RPMI7951 (cell line): ENCODE measurements at regions not wholly inside any gene's neighbourhood (a gene's known extent, or its start where the extent isn't known, plus 50 kb on each side); places are given as distances from the start of the nearest gene placed in this dataset.
"Not testable (repeated sequence)": the region's sequence is repeated elsewhere in the genome, so short reads cannot be mapped to it uniquely, and the experiment has no call there.

Experiments used
- DNase-seq: peaks from one replicate; pipeline ENCODE4 v3.0.0-alpha.2; 2012; ENCODE audit warnings: low read depth

DNA sequence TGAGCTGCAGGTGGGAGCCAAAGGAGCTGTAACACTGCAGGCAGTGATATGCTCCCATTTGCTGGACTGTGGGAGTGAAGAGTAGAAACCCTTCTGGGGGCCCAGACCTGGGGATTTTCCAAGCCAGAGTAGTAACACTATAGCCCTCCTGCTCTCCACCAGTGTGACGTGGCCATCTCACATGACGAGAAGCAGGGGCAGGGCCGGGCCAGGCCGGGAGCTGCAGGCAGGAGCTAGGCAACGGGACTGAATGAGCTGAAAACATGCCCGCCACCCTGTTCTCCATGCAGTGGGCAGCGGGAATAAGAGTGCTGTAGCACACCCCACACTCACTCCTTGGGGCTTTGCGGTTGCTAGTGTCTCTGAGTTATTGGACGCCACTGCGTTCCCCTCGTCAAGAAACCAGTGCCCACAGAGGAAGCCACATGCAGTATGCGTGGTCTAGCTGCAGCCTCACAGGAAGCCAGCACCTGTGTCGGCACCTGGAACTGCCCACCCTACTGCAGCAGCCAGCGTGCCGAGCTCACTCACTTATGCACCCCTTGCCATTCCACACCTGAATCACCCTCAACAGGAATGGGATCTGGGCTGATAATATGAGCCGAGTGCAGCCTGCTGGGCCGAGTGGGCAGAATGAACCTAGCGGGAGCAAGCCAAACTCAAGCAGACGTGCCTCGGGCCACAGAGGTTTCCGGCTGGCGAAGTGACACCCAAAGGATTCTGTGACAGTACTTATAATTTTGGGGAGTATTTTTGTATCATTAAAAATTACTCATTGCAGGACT is 1389.6 kb downstream of the KCNT2 start:
- DNase-seq = no peak

DNA sequence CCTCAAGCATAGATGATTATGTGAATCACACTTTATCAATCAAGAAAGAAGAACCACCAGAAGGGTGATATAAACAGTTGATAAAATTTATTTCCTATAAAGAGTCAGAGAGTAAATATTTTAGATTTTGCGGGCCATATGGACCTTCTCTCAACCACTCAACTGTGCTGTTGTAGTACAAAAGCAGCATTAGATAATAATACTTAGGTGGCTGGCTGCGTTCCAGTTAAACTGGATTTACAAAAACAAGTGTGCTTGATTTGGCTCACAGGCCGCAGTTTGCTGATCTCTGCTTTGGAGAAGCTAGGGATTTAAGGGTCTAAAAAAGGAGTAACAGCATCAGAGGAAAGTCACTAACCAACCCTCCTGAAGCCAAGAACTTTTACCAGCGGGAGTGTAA is 1406.0 kb downstream of the KCNT2 start:
- no peak for DNase-seq

DNA sequence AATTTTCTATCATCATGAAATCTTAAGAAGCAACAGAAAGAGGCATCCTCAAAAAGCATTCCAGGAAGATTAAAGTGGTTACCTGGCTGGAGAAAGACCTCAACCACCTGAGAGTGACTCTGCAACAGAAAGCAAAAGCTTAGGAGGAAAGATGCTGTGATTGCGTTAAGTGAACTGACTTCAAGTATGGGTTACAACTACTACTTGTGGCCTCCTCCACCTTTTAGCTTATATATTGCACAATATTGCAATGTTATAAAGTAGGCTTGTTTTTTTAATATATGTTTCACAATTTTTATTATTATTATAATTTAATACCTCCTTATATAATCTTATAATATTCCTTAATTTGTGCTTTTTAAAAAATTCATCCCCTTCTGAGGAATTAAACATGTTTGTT is 1407.5 kb downstream of the KCNT2 start:
- DNase-seq = no peak

DNA sequence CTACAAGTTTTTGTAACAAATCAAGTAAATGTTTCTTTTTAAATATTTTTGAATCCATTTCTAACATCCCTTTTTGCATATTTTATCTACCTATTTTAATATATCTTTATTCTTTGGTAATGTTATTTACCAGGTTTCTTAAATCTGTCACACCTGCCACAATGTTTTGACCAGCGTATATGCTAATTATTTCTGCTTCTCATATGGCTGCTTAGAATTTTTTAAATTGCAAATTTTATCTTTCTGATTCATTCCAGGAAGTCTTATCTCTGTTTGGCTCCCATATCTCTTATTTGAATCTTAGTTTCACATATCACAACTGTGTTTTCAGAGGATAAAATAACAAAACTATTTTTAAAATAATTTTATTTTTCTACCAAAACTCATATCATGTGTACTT is 1411.1 kb downstream of the KCNT2 start:
- no peak for DNase-seq

GRCh38 chr1:195195423-195196057 is 1412.7 kb downstream of the KCNT2 start:
- no peak for DNase-seq

GRCh38 chr1:195193134-195193533 is 1415.1 kb downstream of the KCNT2 start:
- no peak for DNase-seq

GRCh38 chr1:195188821-195189220 is 1419.4 kb downstream of the KCNT2 start:
- no peak for DNase-seq

GRCh38 chr1:195186544-195186943 is 1421.7 kb downstream of the KCNT2 start:
- no peak for DNase-seq

DNA sequence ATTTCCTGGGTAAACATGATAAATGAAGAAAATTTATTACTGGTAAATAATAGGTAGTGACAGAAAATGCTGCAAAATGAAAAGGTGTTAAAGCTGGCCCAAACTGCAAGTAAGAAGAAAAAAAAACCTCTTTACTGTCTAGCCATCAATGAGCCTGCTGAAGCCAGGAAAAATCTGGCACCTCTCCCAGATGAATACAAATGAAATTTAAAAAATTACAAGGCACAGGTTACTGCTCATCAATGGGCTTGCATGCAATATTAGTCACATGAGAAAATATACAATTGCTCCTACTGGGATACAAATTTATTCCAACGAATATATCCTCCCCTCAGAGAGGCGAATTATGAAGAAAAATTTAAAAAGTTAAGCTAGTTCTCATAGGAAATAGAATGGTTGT is 1422.5 kb downstream of the KCNT2 start:
- DNase-seq = no peak

DNA sequence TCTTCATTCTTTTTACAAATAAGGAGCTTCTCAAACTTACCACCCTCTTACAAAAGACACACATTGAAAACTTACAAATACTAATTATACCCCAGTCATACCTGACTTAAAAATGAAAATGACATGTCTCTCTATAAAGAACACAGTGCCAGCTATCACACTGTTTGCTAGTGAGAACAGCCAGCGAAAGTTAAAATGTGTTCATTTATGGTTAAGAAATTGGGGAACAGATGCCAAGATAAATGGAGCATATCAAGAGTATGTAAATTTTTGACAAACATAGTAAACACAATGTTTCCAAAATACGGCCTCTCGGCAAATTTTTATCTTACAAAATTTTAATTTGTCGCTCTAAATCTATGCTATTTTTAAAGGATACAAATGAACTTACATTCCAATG is 1422.9 kb downstream of the KCNT2 start:
- no peak for DNase-seq

DNA sequence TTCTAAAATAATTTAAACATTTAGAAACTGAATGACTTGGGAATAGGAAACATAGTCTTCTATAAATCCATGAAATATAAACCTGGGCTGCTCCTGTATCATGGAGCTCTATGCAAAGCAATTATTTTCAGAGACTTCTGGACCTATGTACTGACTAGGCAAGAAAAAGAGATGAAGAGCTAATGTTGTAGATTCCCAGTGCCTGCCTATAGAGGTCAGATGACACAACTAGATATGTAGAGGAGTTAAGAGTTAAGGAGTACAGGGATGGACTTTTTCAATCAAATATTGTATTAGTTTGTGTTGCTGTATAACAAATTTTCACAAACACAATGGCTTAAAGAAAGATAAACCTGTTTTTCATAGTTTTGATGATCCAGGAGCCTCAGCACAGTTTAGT is 1434.5 kb downstream of the KCNT2 start:
- no peak for DNase-seq

- not testable (repeated sequence) for DNase-seq
These were observed 1448.4 kb downstream of the KCNT2 start for GRCh38 chr1:195159795-195160194.

DNA sequence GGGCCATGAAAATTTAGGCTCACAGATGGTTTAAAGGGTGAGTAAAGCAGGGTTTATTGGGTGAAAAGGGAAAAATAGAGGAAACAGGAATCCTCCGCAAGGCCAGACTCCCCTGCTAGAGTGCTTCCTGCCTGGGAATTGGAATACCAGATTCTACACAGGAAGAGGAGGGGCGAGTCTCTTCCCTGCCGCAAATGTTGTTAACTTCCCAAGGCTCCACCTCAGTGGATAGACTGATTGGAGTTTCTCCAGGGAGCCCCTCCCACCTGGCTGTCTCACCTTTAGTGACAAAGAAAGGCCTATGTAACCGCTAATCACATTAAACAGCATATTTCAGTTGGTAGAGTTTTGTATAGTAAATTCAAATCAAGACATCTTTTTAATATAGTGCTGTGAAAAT is 1450.1 kb downstream of the KCNT2 start:
- DNase-seq = no peak

GRCh38 chr1:195153107-195153506 is 1455.1 kb downstream of the KCNT2 start:
- DNase-seq = no peak

GRCh38 chr1:195150768-195151167 is 1457.5 kb downstream of the KCNT2 start:
- DNase-seq = no peak

DNA sequence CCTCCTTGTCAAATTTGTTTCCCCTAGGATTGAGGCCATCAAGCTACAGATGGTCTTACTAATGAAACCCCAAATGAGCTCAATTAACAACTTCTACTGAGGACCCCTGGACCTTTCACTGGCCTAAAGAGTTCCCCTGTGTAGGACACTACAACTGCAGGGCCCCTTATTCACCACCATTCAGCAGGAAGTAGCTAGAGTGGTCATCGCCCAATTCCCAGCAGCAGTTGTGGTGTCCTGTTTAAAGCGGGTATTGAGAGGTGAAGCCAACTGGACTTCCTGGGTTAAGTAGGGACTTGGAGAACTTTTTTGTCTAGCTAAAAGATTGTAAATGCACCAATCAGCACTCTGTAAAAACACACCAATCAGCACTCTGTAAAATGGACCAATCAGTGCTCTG is 1466.9 kb downstream of the KCNT2 start:
- DNase-seq = no peak

- DNase-seq = no peak
These were observed 1477.6 kb downstream of the KCNT2 start for GRCh38 chr1:195130598-195130997.

- no peak for DNase-seq
These were observed 1485.7 kb downstream of the KCNT2 start for GRCh38 chr1:195122497-195122896.

- no peak for DNase-seq
These were observed 1494.8 kb downstream of the KCNT2 start for GRCh38 chr1:195113471-195113870.

- no peak for DNase-seq
These were observed 1502.5 kb downstream of the KCNT2 start for GRCh38 chr1:195105773-195106172.

DNA sequence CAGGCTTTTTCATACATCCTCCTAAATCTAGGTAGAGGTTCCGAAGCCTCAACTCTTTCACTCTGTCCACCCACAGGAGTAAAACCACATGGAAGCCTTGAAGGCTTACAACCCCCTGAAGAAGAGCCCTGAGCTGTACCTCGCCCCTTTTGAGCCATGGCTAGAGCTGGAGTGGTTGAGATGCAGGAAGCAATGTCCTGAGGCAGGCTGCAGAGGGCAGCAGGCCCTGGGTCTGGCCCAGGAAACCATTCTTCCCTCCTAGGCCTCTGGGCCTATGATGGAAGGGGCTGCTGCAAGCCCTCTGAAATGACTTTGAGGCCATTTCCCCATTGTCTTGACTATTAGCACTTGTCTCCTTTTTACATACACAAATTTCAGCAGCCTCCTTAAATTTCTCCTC is 1503.0 kb downstream of the KCNT2 start:
- DNase-seq = no peak

GRCh38 chr1:195097316-195097715 is 1510.9 kb downstream of the KCNT2 start:
- no peak for DNase-seq

- DNase-seq = no peak
These were observed 1512.2 kb downstream of the KCNT2 start for GRCh38 chr1:195096051-195096521.

DNA sequence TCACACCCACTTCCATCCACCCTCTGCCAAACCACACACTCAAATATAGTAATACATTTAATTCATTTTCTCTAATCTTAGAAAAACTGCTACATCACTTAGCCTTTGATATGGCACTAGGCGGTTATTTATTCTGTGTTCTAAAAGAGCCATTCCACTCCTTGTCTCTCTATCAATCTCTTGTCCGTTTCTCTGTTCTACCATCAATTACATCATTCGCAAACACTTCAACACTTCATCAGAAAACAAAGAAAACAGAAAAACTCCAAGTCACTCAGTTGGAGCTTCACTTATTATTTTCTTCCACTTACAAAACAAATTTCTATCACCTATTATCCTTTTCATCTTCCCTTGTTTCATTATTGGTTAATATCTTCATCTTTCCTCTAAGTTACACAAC is 1523.0 kb downstream of the KCNT2 start:
- DNase-seq = no peak
